IMR-90 (cell line): ENCODE measurements at regions not wholly inside any gene's neighbourhood (a gene's known extent, or its start where the extent isn't known, plus 50 kb on each side); places are given as distances from the start of the nearest gene placed in this dataset.

Source experiments
- BHLHE40 ChIP-seq: fragments of 150-350 bp; IDR thresholded peaks from 2 replicates; pipeline ENCODE4 v1.6.1; 2016; ENCODE audit warnings: mild to moderate bottlenecking, low read depth, low read length
- CEBPB ChIP-seq: IDR thresholded peaks from 2 replicates; pipeline ENCODE4 v1.6.1; 2012; ENCODE audit warnings: low read depth, low read length, improper control_type of control experiment
- CTCF ChIP-seq: conservative IDR thresholded peaks from 2 replicates; pipeline ENCODE4 v1.5.1; 2012; ENCODE audit warnings: mild to moderate bottlenecking, low read depth, low read length, improper control_type of control experiment
- ELK1 ChIP-seq: fragments of 150-350 bp; IDR thresholded peaks from 2 replicates; pipeline ENCODE4 v1.6.1; 2016; ENCODE audit warnings: low read depth, mild to moderate bottlenecking, low read length, moderate library complexity, borderline replicate concordance
- MAZ ChIP-seq: IDR thresholded peaks from 2 replicates; pipeline ENCODE4 v1.6.1; 2012; ENCODE audit warnings: low read depth, mild to moderate bottlenecking, low read length, improper control_type of control experiment, moderate library complexity, borderline replicate concordance
- NFE2L2 ChIP-seq: fragments of 150-350 bp; IDR thresholded peaks from 2 replicates; pipeline ENCODE4 v1.6.1; 2016; ENCODE audit warnings: low read depth, mild to moderate bottlenecking, low read length
- POLR2A ChIP-seq: IDR thresholded peaks from 2 replicates; pipeline ENCODE4 v1.6.1; 2012; ENCODE audit warnings: mild to moderate bottlenecking, low read depth, low read length
- RAD21 ChIP-seq: IDR thresholded peaks from 2 replicates; pipeline ENCODE4 v1.6.1; 2012; ENCODE audit warnings: low read length, improper control_type of control experiment
- RFX5 ChIP-seq: IDR thresholded peaks from 2 replicates; pipeline ENCODE4 v1.8.0; 2012; ENCODE audit warnings: low read depth, mild to moderate bottlenecking, low read length, moderate library complexity

- no peak for TF ChIP-seq POLR2A
- TF ChIP-seq CTCF = no peak
- no peak for TF ChIP-seq CEBPB
- no peak for TF ChIP-seq MAZ
- no peak for TF ChIP-seq RFX5
- TF ChIP-seq ELK1 = no peak
- TF ChIP-seq BHLHE40 = no peak
- no peak for TF ChIP-seq RAD21
- no peak for TF ChIP-seq NFE2L2
Observed at GRCh38 chr2:39515897-39516346, 78.8 kb upstream of the MAP4K3 start.
